B cell (primary cell): ENCODE measurements at regions not wholly inside any gene's neighbourhood (a gene's known extent, or its start where the extent isn't known, plus 50 kb on each side); places are given as distances from the start of the nearest gene placed in this dataset.

ENCODE experiments used
- EZH2 ChIP-seq: IDR thresholded peaks from 2 replicates; pipeline ENCODE4 v1.6.1; 2012; ENCODE audit warnings: borderline replicate concordance, low read depth, mild to moderate bottlenecking, moderate library complexity, low read length; ENCODE audit not compliant: insufficient read depth, poor library complexity, severe bottlenecking
- TF ChIP-seq, protein P1 (sequence below): fragments of 200-600 bp; IDR thresholded peaks from one replicate; pipeline ENCODE4 v1.8.0; 2022; ENCODE audit warnings: antibody characterized with exemption, mild to moderate bottlenecking

DNA sequence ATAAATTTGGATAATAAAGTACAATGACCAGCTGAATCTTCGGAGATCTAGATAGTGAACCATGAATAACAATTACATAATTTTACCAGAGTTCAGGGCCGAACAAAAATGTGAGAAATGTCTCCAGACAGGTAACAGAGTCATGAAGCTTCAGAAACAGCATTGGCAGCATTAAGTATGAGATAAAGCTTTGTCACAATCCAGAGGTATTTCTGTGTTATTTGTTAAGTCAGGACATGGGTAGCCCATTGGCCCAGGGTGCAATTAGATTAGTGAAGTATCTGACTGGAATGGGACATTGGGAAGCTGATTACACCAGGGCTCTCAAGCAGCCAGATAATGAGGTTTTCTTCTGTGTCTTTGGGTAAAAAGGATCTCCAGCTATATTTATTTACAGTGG is 184.2 kb upstream of the PPP1R3A start:
- TF ChIP-seq, protein P1, sequence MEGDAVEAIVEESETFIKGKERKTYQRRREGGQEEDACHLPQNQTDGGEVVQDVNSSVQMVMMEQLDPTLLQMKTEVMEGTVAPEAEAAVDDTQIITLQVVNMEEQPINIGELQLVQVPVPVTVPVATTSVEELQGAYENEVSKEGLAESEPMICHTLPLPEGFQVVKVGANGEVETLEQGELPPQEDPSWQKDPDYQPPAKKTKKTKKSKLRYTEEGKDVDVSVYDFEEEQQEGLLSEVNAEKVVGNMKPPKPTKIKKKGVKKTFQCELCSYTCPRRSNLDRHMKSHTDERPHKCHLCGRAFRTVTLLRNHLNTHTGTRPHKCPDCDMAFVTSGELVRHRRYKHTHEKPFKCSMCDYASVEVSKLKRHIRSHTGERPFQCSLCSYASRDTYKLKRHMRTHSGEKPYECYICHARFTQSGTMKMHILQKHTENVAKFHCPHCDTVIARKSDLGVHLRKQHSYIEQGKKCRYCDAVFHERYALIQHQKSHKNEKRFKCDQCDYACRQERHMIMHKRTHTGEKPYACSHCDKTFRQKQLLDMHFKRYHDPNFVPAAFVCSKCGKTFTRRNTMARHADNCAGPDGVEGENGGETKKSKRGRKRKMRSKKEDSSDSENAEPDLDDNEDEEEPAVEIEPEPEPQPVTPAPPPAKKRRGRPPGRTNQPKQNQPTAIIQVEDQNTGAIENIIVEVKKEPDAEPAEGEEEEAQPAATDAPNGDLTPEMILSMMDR = no peak
- TF ChIP-seq EZH2 = no peak
